Activated CD8-positive, alpha-beta memory T cell treated with anti-CD3 and anti-CD28 coated beads, Interleukin-2, amount 50 U/mL, for 24 hours (primary cell): ENCODE measurements at regions not wholly inside any gene's neighbourhood (a gene's known extent, or its start where the extent isn't known, plus 50 kb on each side); places are given as distances from the start of the nearest gene placed in this dataset.

Source experiments
- DNase-seq: peaks from one replicate; pipeline ENCODE4 v3.0.0-alpha.2; 2020; ENCODE audit errors: extremely low read depth

GRCh38 chr4:1542516-1543320, 136.5 kb upstream of the NKX1-1 start:
- no peak for DNase-seq

- no peak for DNase-seq
Observed at GRCh38 chr4:1542226-1542490, 135.9 kb upstream of the NKX1-1 start.

DNA sequence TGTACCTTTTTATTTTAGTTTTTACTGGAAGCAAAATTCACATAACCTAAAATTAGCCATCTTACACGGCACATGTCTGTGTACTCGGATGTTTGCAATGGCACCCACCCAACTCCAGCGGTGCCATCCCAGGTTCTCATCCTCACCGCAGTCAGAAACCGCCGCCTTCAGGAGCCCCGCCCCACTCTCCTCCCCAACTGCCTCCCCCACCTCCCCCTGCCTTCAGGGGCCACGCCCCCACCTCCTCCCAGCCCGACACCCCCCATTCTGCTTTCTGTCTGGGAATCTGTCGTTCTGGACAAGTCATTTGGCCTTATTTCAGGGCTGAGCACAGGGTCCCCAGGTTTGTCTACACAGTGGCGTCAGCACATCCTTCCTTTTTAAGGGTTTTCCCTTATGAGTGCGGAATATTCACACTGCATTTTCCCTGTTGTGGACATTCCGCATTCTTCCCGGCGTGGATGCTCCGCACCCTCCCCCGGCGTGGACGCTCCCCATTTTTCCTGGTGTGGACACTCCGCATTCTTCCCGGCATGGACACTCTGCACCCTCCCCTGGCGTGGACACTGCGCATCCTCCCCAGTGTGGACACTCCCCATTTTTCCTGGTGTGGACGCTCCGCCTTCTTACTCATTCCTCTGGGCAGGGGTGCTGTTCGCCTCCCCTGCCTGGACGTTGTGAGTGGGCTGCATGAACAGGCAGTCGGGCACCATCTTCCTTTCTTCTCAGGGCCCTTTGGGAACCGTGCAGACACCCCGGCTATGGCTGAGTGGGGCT, 135.4 kb upstream of the NKX1-1 start:
- DNase-seq, result no peak

DNA sequence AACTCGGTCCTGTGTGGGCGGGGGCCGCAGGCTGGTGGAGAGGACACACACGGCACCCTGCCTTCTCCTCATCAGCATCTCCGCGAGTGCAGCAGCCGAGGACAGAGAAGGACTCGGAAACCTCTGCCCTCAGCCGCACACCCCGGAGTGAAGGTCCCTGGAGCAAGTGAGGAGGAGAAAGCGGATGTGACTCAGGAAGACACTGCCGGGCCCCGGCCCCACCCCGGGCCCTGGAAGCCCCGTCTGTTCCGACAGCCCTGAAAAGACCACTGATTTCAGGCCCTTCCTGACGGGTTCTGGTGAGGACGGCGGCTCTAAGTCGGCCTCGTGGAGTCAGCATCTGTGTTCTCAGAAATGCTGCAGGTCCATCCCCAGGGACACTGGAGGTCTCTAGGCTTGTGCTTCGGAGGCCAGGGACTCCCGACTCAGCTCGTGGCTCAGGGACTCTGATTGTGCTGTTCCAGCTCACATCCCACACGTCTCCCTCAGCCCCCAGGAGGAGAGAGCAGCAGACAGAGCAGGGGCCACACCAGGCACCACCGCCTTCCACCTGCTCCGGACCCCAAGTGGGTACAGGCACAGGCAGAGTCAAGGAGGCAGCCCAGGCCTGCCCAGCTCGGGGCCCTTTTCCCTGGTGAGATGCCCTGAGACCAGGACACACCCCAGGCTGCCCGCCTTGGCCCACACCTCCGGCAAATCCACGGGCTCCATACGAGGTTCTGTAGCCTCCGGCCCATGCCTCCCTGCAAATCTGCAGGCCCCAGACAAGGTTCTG, 134.5 kb upstream of the NKX1-1 start:
- no peak for DNase-seq

- DNase-seq, result no peak
Observed at GRCh38 chr4:1539859-1540600, 133.8 kb upstream of the NKX1-1 start.

- no peak for DNase-seq
Observed at GRCh38 chr4:1538941-1539772, 132.9 kb upstream of the NKX1-1 start.

- no peak for DNase-seq
Observed at GRCh38 chr4:1538096-1538410, 131.8 kb upstream of the NKX1-1 start.

DNA sequence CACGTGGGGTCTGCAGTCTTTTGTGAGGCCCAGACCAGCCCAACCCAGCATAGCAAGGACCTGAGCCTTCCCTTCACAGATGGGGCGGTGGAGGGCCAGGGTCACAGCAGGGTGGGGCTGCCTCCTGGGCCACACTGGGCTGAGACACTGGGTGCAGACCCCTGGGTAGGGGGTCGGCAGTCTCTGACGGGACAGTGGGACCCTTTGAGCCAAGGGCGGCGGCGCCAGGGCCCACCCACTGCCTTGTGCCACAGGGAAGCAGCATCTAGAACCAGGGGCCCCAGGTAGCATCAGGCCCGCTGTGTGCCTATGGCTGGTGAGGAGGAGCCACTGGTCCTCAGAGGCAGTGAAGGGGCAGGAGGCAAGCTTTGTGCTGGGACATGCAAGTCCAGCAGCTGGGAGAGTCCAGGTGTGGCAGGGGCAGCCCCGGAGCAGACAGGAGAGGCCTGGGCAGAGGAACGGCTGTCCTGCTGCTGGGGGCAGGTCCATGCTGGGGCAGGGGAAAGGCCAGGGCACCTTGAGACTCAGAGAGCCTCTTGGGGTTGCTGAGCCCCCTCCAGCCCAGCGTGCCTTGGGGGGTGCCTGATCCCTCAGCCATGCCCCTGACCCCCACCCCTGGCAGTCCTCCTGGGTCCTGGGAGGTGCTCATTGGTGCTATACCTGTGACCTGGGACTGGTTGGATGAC, 131.3 kb upstream of the NKX1-1 start:
- no peak for DNase-seq

GRCh38 chr4:1536579-1537409, 130.6 kb upstream of the NKX1-1 start:
- no peak for DNase-seq

GRCh38 chr4:1535926-1536578, 129.8 kb upstream of the NKX1-1 start:
- no peak for DNase-seq

DNA sequence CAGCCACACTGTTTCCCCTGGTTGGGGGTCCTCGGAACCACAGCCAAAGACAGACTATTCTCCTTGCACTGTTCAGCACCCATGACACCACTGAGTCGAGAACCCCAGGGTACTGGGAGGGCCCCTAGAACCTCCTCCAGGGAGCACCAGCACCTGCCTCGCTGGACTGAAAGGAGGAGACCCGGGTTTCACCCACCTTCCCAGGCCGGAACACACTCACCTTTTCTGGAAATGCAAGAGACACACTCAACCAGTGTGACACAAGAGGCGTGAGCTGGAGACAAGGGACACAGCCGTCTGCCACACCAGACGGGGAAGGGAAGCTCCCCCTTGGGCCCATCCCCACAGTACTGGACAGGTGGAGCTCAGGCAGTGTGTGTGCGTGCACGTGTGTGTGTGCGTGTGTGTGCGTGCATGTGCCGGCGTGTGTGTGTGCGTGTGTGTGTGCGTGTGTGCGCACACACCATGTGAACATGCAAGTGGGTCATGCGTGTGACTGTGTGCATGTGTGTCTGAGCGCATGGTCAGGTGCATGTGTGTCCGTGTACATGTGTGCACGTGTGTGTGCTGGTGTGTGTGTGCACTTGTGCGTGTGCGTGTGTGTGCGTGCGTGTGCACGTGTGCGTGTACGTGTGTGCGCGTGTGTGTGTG, 128.8 kb upstream of the NKX1-1 start:
- no peak for DNase-seq

- no peak for DNase-seq
Observed at GRCh38 chr4:1534095-1534872, 128.0 kb upstream of the NKX1-1 start.

DNA sequence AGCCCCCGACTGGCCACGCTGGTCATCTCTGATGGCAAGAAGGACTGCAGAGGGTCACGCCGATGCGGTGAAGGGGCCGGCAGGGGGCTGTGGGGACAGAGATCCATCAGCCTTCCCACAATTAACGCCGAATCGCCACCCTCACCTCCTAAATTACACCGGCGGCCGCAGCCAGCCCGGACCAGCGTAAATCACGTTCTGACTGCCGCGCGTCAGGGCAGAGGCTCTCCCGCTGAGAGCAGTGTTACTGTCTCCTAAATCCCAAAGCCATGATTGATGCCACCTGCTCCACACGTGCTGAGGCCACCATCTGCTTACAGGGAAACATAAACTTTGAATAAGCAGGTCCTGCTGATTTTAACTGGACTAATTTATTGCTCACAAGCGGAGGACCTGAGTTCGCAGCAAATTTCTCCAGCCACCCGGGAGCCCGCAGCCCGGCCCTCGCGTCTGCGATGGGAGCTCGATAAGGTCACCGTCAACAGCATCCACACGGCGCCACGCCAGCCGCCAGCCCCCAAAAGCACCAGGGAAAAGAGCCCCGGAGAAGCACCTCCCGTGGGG, 127.3 kb upstream of the NKX1-1 start:
- DNase-seq, result no peak

- no peak for DNase-seq
Observed at GRCh38 chr4:1532549-1533395, 126.5 kb upstream of the NKX1-1 start.

DNA sequence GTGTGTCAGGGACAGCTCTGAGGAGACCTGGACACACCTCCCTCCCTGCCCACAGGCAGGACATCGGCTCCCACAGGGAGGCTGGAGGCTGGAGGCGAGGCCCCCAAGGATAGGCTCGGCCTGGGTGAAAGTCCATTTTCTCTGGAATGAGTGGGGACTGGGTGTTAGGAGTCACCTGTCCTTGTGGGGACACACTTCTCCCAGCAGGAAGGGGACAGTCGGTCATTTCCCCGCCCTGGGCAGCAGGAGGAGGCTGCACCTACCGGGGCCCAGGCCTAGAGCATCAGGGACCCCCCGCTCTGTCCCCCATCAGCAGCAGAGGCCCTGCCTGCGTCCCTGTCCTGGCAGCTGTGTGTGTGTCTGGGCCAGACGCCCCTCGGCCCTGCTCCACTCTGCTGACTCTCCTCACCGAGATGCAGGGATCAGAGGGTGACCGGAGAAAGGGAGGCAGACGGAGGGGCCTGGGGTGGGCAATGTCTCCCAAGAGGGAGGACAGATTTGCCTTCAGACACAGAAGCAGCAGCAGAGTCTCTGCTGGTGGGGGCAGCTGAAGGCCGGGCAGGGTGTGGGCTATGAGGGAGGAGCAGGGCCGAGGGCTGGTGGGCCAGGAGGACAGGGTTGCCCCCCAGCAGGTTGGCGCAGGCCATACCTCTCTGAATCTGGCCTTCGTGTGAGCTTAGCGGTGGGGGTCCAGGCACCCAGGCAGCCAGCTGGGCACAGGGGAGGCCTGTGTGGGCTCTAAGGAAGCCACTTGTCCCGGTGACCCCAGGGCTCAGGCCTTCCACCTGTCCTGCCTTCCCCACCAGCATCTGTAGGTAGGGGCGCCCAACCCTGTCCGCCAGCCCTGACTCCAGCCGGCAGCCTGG, 125.7 kb upstream of the NKX1-1 start:
- no peak for DNase-seq

DNA sequence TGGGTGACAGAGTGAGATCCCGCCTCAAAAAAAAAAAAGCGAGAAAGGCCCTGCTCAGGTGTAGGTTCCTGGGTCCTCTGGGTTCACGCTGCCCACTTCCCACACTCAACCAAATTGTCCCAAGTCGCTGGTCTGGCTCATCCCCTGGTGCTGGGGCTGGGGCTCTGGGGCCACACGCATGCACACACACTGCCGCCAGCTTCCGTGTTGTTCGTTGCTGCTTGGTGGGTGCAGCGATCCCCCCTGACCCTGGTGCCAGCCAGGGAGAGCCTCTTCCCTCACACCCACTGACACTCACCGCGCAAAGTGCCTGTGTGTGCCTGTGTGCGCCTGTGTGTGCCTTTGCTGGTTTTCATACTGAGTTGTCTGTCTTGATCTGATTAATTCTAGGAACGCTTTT, 124.1 kb upstream of the NKX1-1 start:
- DNase-seq, result no peak
